SK-N-SH (cell line): ENCODE measurements at regions not wholly inside any gene's neighbourhood (a gene's known extent, or its start where the extent isn't known, plus 50 kb on each side); places are given as distances from the start of the nearest gene placed in this dataset.

Experiments
- CTCF ChIA-PET: fragments of 300-600, 350-600 bp; formaldehyde crosslinking; extraction: SDS; loops from one replicate; lab custom pipeline; 2021; lab: Yijun Ruan, JAX
- POLR2A ChIA-PET: fragments of 350-600 bp; sonication (Branson Sonifier 250); formaldehyde crosslinking; extraction: SDS; loops from one replicate; lab custom pipeline; 2020; ENCODE audit warnings: antibody characterized with exemption, inconsistent platforms; lab: Yijun Ruan, JAX
- DNase-seq: peaks from one replicate; pipeline ENCODE4 v3.0.0; 2012
- H2AFZ ChIP-seq: fragments of 200-600 bp; sonication (generic); 2 replicates; pipeline ENCODE4 v1.8.1; 2016; ENCODE audit warnings: antibody characterized with exemption, mild to moderate bottlenecking, low read depth
- H3F3A ChIP-seq: fragments of 200-600 bp; sonication (generic); replicated peaks from 2 replicates; pipeline ENCODE3; 2016; ENCODE audit warnings: antibody characterized with exemption, mild to moderate bottlenecking; ENCODE audit not compliant: insufficient read depth
- H3K27ac ChIP-seq, 2 experiments: fragments of 200-500 bp in 1 of 2; fragments of 200-600 bp in 1 of 2; sonication (Bioruptor generic) in 1 of 2; sonication (generic), shearing (Covaris generic) in 1 of 2; 2 replicates each; pipeline versions ENCODE4 v1.5.1 to v1.6.1; 2014 to 2016; ENCODE audit warnings: low read depth in 2 of 2, inconsistent platforms in 1 of 2, low read length in 1 of 2, mild to moderate bottlenecking in 1 of 2, mixed read lengths in 1 of 2
- H3K27me3 ChIP-seq: fragments of 200-600 bp; sonication (generic), shearing (Covaris generic); 2 replicates; pipeline ENCODE4 v1.6.1; 2016; ENCODE audit warnings: mixed run types; ENCODE audit not compliant: insufficient read depth
- H3K36me3 ChIP-seq, 2 experiments: fragments of 200-500 bp in 1 of 2; fragments of 200-600 bp in 1 of 2; sonication (Bioruptor generic) in 1 of 2; sonication (generic) in 1 of 2; replicated peaks in 1 of 2; 2 replicates each; pipeline versions ENCODE3 to v1.5.1; 2014 to 2016; ENCODE audit warnings: low read length in 1 of 2, mild to moderate bottlenecking in 1 of 2; ENCODE audit not compliant: insufficient read depth in 2 of 2, control insufficient read depth in 1 of 2
- H3K4me1 ChIP-seq, 2 experiments: fragments of 200-500 bp in 1 of 2; fragments of 200-600 bp in 1 of 2; sonication (Bioruptor generic) in 1 of 2; sonication (generic), shearing (Covaris generic) in 1 of 2; 2 replicates each; pipeline versions ENCODE4 v1.5.1 to v1.6.1; 2014 to 2016; ENCODE audit warnings: low read depth in 1 of 2, low read length in 1 of 2, mixed run types in 1 of 2; ENCODE audit not compliant: insufficient read depth in 2 of 2, control insufficient read depth in 1 of 2
- H3K4me2 ChIP-seq: fragments of 200-600 bp; sonication (generic), shearing (Covaris generic); 2 replicates; pipeline ENCODE4 v1.6.1; 2017; ENCODE audit warnings: mixed run types
- H3K4me3 ChIP-seq, 2 experiments: fragments of 200-500 bp in 1 of 2; fragments of 200-600 bp in 1 of 2; sonication (Bioruptor generic) in 1 of 2; sonication (generic), shearing (Covaris generic) in 1 of 2; 2 replicates each; pipeline versions ENCODE4 v1.5.1 to v1.8.1; 2014 to 2016; ENCODE audit warnings: low read depth in 2 of 2, inconsistent platforms in 1 of 2, low read length in 1 of 2, mild to moderate bottlenecking in 1 of 2, mixed read lengths in 1 of 2, moderate library complexity in 1 of 2
- H3K79me2 ChIP-seq: fragments of 200-600 bp; sonication (generic); 2 replicates; pipeline ENCODE4 v1.8.1; 2017; ENCODE audit warnings: mild to moderate bottlenecking; ENCODE audit not compliant: insufficient read depth
- H3K9ac ChIP-seq: fragments of 200-600 bp; sonication (generic); 2 replicates; pipeline ENCODE4 v1.6.1; 2017; ENCODE audit warnings: mixed run types
- H3K9me2 ChIP-seq: fragments of 200-600 bp; sonication (generic); 2 replicates; pipeline ENCODE4 v1.6.1; 2017; ENCODE audit warnings: mixed run types
- H3K9me3 ChIP-seq: fragments of 200-600 bp; sonication (generic); 2 replicates; pipeline ENCODE4 v1.6.1; 2017; ENCODE audit warnings: mixed run types, mild to moderate bottlenecking, moderate library complexity
- H4K20me1 ChIP-seq: fragments of 200-600 bp; sonication (generic); 2 replicates; pipeline ENCODE4 v1.6.1; 2017; ENCODE audit warnings: mild to moderate bottlenecking, mixed run types; ENCODE audit not compliant: insufficient read depth
- CHD2 ChIP-seq: fragments of 150-350 bp; IDR thresholded peaks from 2 replicates; pipeline ENCODE4 v1.6.1; 2018; ENCODE audit warnings: low read length; ENCODE audit not compliant: partially characterized antibody
- CTCF ChIP-seq: fragments of 200-600 bp; sonication (generic); IDR thresholded peaks from 2 replicates; pipeline ENCODE4 v1.6.1; 2017; ENCODE audit warnings: antibody characterized with exemption, mild to moderate bottlenecking, moderate library complexity
- ELF1 ChIP-seq: IDR thresholded peaks from 2 replicates; pipeline ENCODE4 v1.4.0; 2012
- FOSL2 ChIP-seq: IDR thresholded peaks from 2 replicates; pipeline ENCODE4 v1.4.0; 2012; ENCODE audit warnings: low read depth, mild to moderate bottlenecking, moderate library complexity, borderline replicate concordance
- FOXM1 ChIP-seq: IDR thresholded peaks from 2 replicates; pipeline ENCODE4 v1.4.0; 2012; ENCODE audit warnings: low read depth, mild to moderate bottlenecking
- GATA2 ChIP-seq: sonication (generic); formaldehyde crosslinking; IDR thresholded peaks from 2 replicates; pipeline ENCODE4 v1.5.0; 2020; ENCODE audit warnings: mild to moderate bottlenecking, missing genetic modification reagents
- MAX ChIP-seq: IDR thresholded peaks from 2 replicates; pipeline ENCODE4 v1.4.0; 2012; ENCODE audit warnings: low read depth
- MEF2A ChIP-seq: IDR thresholded peaks from 2 replicates; pipeline ENCODE4 v1.4.0; 2012; ENCODE audit warnings: low read depth, borderline replicate concordance
- MXI1 ChIP-seq: IDR thresholded peaks from 2 replicates; pipeline ENCODE4 v1.6.1; 2012; ENCODE audit warnings: mild to moderate bottlenecking, low read depth, low read length, improper control_type of control experiment
- NFIC ChIP-seq: IDR thresholded peaks from 2 replicates; pipeline ENCODE4 v1.4.0; 2012; ENCODE audit warnings: borderline replicate concordance
- POLR2AphosphoS5 ChIP-seq: IDR thresholded peaks from 2 replicates; pipeline ENCODE4 v1.6.1; 2012; ENCODE audit warnings: low read depth, low read length
- RCOR1 ChIP-seq: fragments of 150-350 bp; IDR thresholded peaks from 2 replicates; pipeline ENCODE4 v1.6.1; 2017; ENCODE audit warnings: antibody characterized with exemption, low read length
- RFX5 ChIP-seq: IDR thresholded peaks from 2 replicates; pipeline ENCODE4 v1.6.1; 2012; ENCODE audit warnings: mild to moderate bottlenecking, improper control_type of control experiment, low read length
- RXRA ChIP-seq: IDR thresholded peaks from 2 replicates; pipeline ENCODE4 v1.4.0; 2012; ENCODE audit warnings: low read depth, mild to moderate bottlenecking, borderline replicate concordance
- SIN3A ChIP-seq: IDR thresholded peaks from 2 replicates; pipeline ENCODE4 v1.6.1; 2012; ENCODE audit warnings: low read depth, mild to moderate bottlenecking, low read length, moderate library complexity, borderline replicate concordance
- SMC3 ChIP-seq: IDR thresholded peaks from 2 replicates; pipeline ENCODE4 v1.6.1; 2012; ENCODE audit warnings: low read depth, low read length, improper control_type of control experiment
- WGBS: methylation state at CpG from one replicate; pipeline ENCODE4 v1.1.6; 2017; ENCODE audit warnings: low lambda C conversion rate; 5-methylcytosine and 5-hydroxymethylcytosine counted together
- TF ChIP-seq, protein P1 (sequence below): IDR thresholded peaks from 2 replicates; pipeline ENCODE4 v1.4.0; 2012; ENCODE audit warnings: low read depth, borderline replicate concordance
- TF ChIP-seq, protein P2 (sequence below): IDR thresholded peaks from 2 replicates; pipeline ENCODE4 v1.6.1; 2012; ENCODE audit warnings: mild to moderate bottlenecking, low read depth, low read length, moderate library complexity

GRCh38 chr13:89255844-89256406, 1584.8 kb downstream of the SLITRK5 start:
- no peaks in the 10 kb centered on the region for H3K79me2 ChIP-seq
- TF ChIP-seq SIN3A (no peak), SMC3 (no peak), GATA2 (no peak), MEF2A (no peak), MXI1 (no peak), POLR2AphosphoS5 (no peak), RXRA (no peak), MAX (no peak), CTCF (no peak), RFX5 (no peak), RCOR1 (no peak), ELF1 (no peak), NFIC (no peak), CHD2 (no peak), FOXM1 (no peak), FOSL2 (no peak)
- TF ChIP-seq, protein P1, sequence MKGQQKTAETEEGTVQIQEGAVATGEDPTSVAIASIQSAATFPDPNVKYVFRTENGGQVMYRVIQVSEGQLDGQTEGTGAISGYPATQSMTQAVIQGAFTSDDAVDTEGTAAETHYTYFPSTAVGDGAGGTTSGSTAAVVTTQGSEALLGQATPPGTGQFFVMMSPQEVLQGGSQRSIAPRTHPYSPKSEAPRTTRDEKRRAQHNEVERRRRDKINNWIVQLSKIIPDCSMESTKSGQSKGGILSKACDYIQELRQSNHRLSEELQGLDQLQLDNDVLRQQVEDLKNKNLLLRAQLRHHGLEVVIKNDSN = no peak
- TF ChIP-seq, protein P2, sequence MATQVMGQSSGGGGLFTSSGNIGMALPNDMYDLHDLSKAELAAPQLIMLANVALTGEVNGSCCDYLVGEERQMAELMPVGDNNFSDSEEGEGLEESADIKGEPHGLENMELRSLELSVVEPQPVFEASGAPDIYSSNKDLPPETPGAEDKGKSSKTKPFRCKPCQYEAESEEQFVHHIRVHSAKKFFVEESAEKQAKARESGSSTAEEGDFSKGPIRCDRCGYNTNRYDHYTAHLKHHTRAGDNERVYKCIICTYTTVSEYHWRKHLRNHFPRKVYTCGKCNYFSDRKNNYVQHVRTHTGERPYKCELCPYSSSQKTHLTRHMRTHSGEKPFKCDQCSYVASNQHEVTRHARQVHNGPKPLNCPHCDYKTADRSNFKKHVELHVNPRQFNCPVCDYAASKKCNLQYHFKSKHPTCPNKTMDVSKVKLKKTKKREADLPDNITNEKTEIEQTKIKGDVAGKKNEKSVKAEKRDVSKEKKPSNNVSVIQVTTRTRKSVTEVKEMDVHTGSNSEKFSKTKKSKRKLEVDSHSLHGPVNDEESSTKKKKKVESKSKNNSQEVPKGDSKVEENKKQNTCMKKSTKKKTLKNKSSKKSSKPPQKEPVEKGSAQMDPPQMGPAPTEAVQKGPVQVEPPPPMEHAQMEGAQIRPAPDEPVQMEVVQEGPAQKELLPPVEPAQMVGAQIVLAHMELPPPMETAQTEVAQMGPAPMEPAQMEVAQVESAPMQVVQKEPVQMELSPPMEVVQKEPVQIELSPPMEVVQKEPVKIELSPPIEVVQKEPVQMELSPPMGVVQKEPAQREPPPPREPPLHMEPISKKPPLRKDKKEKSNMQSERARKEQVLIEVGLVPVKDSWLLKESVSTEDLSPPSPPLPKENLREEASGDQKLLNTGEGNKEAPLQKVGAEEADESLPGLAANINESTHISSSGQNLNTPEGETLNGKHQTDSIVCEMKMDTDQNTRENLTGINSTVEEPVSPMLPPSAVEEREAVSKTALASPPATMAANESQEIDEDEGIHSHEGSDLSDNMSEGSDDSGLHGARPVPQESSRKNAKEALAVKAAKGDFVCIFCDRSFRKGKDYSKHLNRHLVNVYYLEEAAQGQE = no peak
- H3K9me3 ChIP-seq = no peaks in the 10 kb centered on the region
- no peak overlapping the region for H2AFZ ChIP-seq
- no peak overlapping the region for H3K4me2 ChIP-seq
- H3K27me3 ChIP-seq = no peaks in the 10 kb centered on the region
- no peaks in the 10 kb centered on the region for H4K20me1 ChIP-seq
- H3K36me3 ChIP-seq = no peaks in the 10 kb centered on the region
- H3K27ac ChIP-seq = no peak overlapping the region
- H3K9me2 ChIP-seq = no peaks in the 10 kb centered on the region
- CTCF ChIA-PET = interaction anchor here (1.4 kb wide), 1 partner anchor 10 kb away, joined by 3 read pairs; no protein-coding TSS in a partner anchor
- H3K4me3 ChIP-seq = no peak overlapping the region
- H3F3A ChIP-seq = no peaks in the 10 kb centered on the region
- H3K4me1 ChIP-seq = no peaks in the 10 kb centered on the region
- POLR2A ChIA-PET = no interaction called here
- DNase-seq = no peak
- WGBS = 28% methylated on average over 3 of the region's 3 CpGs
- no peak overlapping the region for H3K9ac ChIP-seq
